H9 (cell line): ENCODE measurements at regions not wholly inside any gene's neighbourhood (a gene's known extent, or its start where the extent isn't known, plus 50 kb on each side); places are given as distances from the start of the nearest gene placed in this dataset.
A peak's percentile ranks its signal among the peaks of the same experiment; 100 is the strongest.

Experiments used
- DNase-seq: peaks from one replicate; pipeline ENCODE4 v3.0.0-alpha.2; 2017
- H2AFZ ChIP-seq: one replicate; pipeline ENCODE4 v1.6.1; 2013; ENCODE audit warnings: mild to moderate bottlenecking, low read length, control low read depth, moderate library complexity
- H2AK5ac ChIP-seq: 2 replicates; pipeline ENCODE4 v1.6.1; 2013; ENCODE audit warnings: low read length, control low read depth, mixed read lengths; ENCODE audit not compliant: insufficient read length
- H2BK120ac ChIP-seq: one replicate; pipeline ENCODE4 v1.6.1; 2013; ENCODE audit warnings: low read depth, mild to moderate bottlenecking, low read length, control low read depth, inconsistent platforms; ENCODE audit not compliant: poor library complexity, severe bottlenecking
- H2BK12ac ChIP-seq: 2 replicates; pipeline ENCODE4 v1.6.1; 2013; ENCODE audit warnings: low read length, control low read depth, mixed read lengths, low read depth; ENCODE audit not compliant: insufficient read length
- H2BK15ac ChIP-seq: 2 replicates; pipeline ENCODE4 v1.6.1; 2013; ENCODE audit warnings: low read depth, low read length, control low read depth
- H2BK20ac ChIP-seq: one replicate; pipeline ENCODE4 v1.6.1; 2013; ENCODE audit warnings: low read depth, mild to moderate bottlenecking, low read length, control low read depth, inconsistent platforms; ENCODE audit not compliant: poor library complexity, severe bottlenecking
- H2BK5ac ChIP-seq: 2 replicates; pipeline ENCODE4 v1.6.1; 2013; ENCODE audit warnings: low read length, control low read depth, mixed read lengths; ENCODE audit not compliant: insufficient read length
- H3K14ac ChIP-seq: 2 replicates; pipeline ENCODE4 v1.6.1; 2013; ENCODE audit warnings: low read length, control low read depth; ENCODE audit not compliant: insufficient read depth
- H3K18ac ChIP-seq: 2 replicates; pipeline ENCODE4 v1.6.1; 2013; ENCODE audit warnings: low read depth, mild to moderate bottlenecking, mixed read lengths, low read length, control low read depth; ENCODE audit not compliant: insufficient read length
- H3K23ac ChIP-seq: 2 replicates; pipeline ENCODE4 v1.6.1; 2013; ENCODE audit warnings: low read length, control low read depth, mixed read lengths, low read depth; ENCODE audit not compliant: insufficient read length
- H3K23me2 ChIP-seq: 2 replicates; pipeline ENCODE4 v1.6.1; 2013; ENCODE audit warnings: low read depth, mild to moderate bottlenecking, mixed read lengths, low read length, control low read depth; ENCODE audit not compliant: insufficient read length, poor library complexity, severe bottlenecking
- H3K27ac ChIP-seq: 2 replicates; pipeline ENCODE4 v1.5.1; 2013; ENCODE audit warnings: low read length, control low read depth, mixed read lengths, low read depth; ENCODE audit not compliant: insufficient read length
- H3K27me3 ChIP-seq: 2 replicates; pipeline ENCODE4 v1.6.1; 2013; ENCODE audit warnings: low read length, control low read depth, inconsistent platforms; ENCODE audit not compliant: insufficient read depth
- H3K4ac ChIP-seq: 2 replicates; pipeline ENCODE4 v1.6.1; 2013; ENCODE audit warnings: low read depth, mild to moderate bottlenecking, control low read depth, inconsistent platforms, low read length, moderate library complexity
- H3K4me1 ChIP-seq: 2 replicates; pipeline ENCODE4 v1.6.1; 2013; ENCODE audit warnings: low read length, control low read depth, inconsistent platforms; ENCODE audit not compliant: insufficient read depth
- H3K4me2 ChIP-seq: 2 replicates; pipeline ENCODE4 v1.6.1; 2013; ENCODE audit warnings: low read length, control low read depth, mixed read lengths; ENCODE audit not compliant: insufficient read length, insufficient read depth
- H3K56ac ChIP-seq: 2 replicates; pipeline ENCODE4 v1.6.1; 2013; ENCODE audit warnings: low read depth, mild to moderate bottlenecking, mixed read lengths, low read length, control low read depth; ENCODE audit not compliant: insufficient read length
- H3K79me1 ChIP-seq: 2 replicates; pipeline ENCODE4 v1.6.1; 2013; ENCODE audit warnings: low read depth, mild to moderate bottlenecking, moderate library complexity, low read length, control low read depth, inconsistent platforms; ENCODE audit not compliant: insufficient read depth, poor library complexity, severe bottlenecking
- H3K79me2 ChIP-seq: 2 replicates; pipeline ENCODE4 v1.6.1; 2013; ENCODE audit warnings: low read length, control low read depth, inconsistent platforms; ENCODE audit not compliant: insufficient read depth
- H3K9ac ChIP-seq: 2 replicates; pipeline ENCODE4 v1.6.1; 2013; ENCODE audit warnings: low read length, control low read depth, mixed read lengths; ENCODE audit not compliant: insufficient read length; ENCODE audit errors: extremely low read depth
- H3K9me3 ChIP-seq: one replicate; pipeline ENCODE4 v1.6.1; 2013; ENCODE audit warnings: low read depth, low read length, inconsistent platforms; ENCODE audit not compliant: control insufficient read depth
- H3T11ph ChIP-seq: one replicate; pipeline ENCODE4 v1.6.1; 2013; ENCODE audit warnings: mild to moderate bottlenecking, low read length, control low read depth, inconsistent platforms
- H4K20me1 ChIP-seq: one replicate; pipeline ENCODE4 v1.6.1; 2013; ENCODE audit not compliant: control insufficient read depth, insufficient read length, insufficient read depth
- H4K5ac ChIP-seq: 2 replicates; pipeline ENCODE4 v1.6.1; 2013; ENCODE audit warnings: low read depth, mild to moderate bottlenecking, mixed read lengths, low read length, control low read depth; ENCODE audit not compliant: insufficient read length
- H4K8ac ChIP-seq: replicated peaks from 2 replicates; pipeline ENCODE4 v1.6.1; 2013; ENCODE audit warnings: low read length, control low read depth, mixed read lengths, low read depth; ENCODE audit not compliant: insufficient read length
- H4K91ac ChIP-seq: 2 replicates; pipeline ENCODE4 v1.6.1; 2013; ENCODE audit warnings: low read depth, mild to moderate bottlenecking, moderate library complexity, mixed read lengths, low read length, control low read depth; ENCODE audit not compliant: insufficient read length
- H3K27ac Mint-ChIP-seq, 3 experiments: 2 replicates in 2 of 3; 3 replicates in 1 of 3; pipeline ENCODE4 v1.8.0; 2020 to 2021; ENCODE audit warnings: mixed read lengths in 3 of 3, mild to moderate bottlenecking in 1 of 3, moderate library complexity in 1 of 3
- H3K27me3 Mint-ChIP-seq: 2 replicates; pipeline ENCODE4 v1.8.0; 2021; ENCODE audit warnings: low read depth, mild to moderate bottlenecking, moderate library complexity, mixed read lengths
- H3K36me3 Mint-ChIP-seq, 3 experiments: 2 replicates in 2 of 3; 3 replicates in 1 of 3; pipeline ENCODE4 v1.8.0; 2020 to 2021; ENCODE audit warnings: low read depth in 3 of 3, mixed read lengths in 3 of 3; ENCODE audit not compliant: insufficient read depth in 1 of 3
- H3K4me1 Mint-ChIP-seq, 2 experiments: 2 replicates each; pipeline ENCODE4 v1.8.0; 2020; ENCODE audit warnings: mixed read lengths in 2 of 2
- H3K4me3 Mint-ChIP-seq, 2 experiments: 2 replicates in 1 of 2; 3 replicates in 1 of 2; pipeline ENCODE4 v1.8.0; 2020 to 2021; ENCODE audit warnings: mild to moderate bottlenecking in 2 of 2, mixed read lengths in 2 of 2, moderate library complexity in 1 of 2
- H3K9me3 Mint-ChIP-seq, 2 experiments: 2 replicates in 1 of 2; 3 replicates in 1 of 2; pipeline ENCODE4 v1.8.0; 2020; ENCODE audit warnings: mild to moderate bottlenecking in 2 of 2, mixed read lengths in 2 of 2, moderate library complexity in 1 of 2
- WGBS: extraction: QIAGEN DNeasy Blood & Tissue Kit; methylation state at CpG from one replicate; pipeline ENCODE4 v1.1.7; 2013; ENCODE audit warnings: missing lambda C conversion rate, low lambda C conversion rate, mixed read lengths; ENCODE audit not compliant: insufficient read length; ENCODE audit errors: extremely low coverage; 5-methylcytosine and 5-hydroxymethylcytosine counted together
- TF ChIP-seq, protein P1 (sequence below): fragments of 200-600 bp; sonication (generic); conservative IDR thresholded peaks from 3 replicates; pipeline ENCODE4 v1.8.0; 2021; ENCODE audit warnings: antibody characterized with exemption, mild to moderate bottlenecking

DNA sequence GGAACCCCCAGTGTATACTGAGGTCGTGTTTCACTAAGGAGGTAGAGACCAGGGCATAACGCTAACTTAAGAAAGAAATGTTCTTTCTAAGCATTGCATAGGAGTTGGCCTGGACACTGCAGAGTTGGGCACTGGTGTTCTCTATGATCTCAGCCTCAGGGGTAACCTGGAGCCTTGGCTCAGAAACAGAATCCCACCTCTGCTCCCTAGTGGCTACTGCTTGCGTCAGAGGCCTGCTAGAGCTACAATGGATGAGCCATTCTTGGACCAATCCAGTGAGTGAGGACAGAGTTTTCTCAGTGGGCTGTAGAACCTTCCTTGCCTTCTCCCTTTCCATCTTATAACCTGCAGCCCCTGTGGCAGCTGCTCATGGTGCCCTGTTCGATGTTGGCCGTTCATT lies 324.4 kb upstream of the CELF4 start:
- Histone ChIP-seq H3K27me3 (no peaks in the 10 kb centered on the region), H2BK12ac (no peak overlapping the region), H3K9ac (no peak overlapping the region), H3K18ac (no peak overlapping the region), H2BK15ac (no peak overlapping the region), H3K79me2 (no peaks in the 10 kb centered on the region), H2BK20ac (no peak overlapping the region), H3K56ac (no peak overlapping the region), H2AFZ (no peak overlapping the region), H3K79me1 (no peaks in the 10 kb centered on the region), H3K4me2 (no peak overlapping the region), H3K4me1 (no peaks in the 10 kb centered on the region), H3T11ph (no peak overlapping the region), H3K23me2 (no peaks in the 10 kb centered on the region), H3K4ac (no peak overlapping the region), H4K91ac (no peak overlapping the region), H3K9me3 (no peaks in the 10 kb centered on the region), H4K8ac (no peak overlapping the region), H3K14ac (no peak overlapping the region), H3K23ac (no peak overlapping the region), H2BK5ac (no peak overlapping the region), H2AK5ac (no peak overlapping the region), H3K27ac (no peak overlapping the region), H4K5ac (no peak overlapping the region), H2BK120ac (no peak overlapping the region), H4K20me1 (no peaks in the 10 kb centered on the region)
- Mint-ChIP-seq H3K4me1 (no peaks in the 10 kb centered on the region), H3K4me3 (no peak overlapping the region), H3K9me3 (no peaks in the 10 kb centered on the region), H3K27me3 (no peaks in the 10 kb centered on the region), H3K36me3 (no peaks in the 10 kb centered on the region), H3K27ac (no peak overlapping the region)
- TF ChIP-seq, protein P1, sequence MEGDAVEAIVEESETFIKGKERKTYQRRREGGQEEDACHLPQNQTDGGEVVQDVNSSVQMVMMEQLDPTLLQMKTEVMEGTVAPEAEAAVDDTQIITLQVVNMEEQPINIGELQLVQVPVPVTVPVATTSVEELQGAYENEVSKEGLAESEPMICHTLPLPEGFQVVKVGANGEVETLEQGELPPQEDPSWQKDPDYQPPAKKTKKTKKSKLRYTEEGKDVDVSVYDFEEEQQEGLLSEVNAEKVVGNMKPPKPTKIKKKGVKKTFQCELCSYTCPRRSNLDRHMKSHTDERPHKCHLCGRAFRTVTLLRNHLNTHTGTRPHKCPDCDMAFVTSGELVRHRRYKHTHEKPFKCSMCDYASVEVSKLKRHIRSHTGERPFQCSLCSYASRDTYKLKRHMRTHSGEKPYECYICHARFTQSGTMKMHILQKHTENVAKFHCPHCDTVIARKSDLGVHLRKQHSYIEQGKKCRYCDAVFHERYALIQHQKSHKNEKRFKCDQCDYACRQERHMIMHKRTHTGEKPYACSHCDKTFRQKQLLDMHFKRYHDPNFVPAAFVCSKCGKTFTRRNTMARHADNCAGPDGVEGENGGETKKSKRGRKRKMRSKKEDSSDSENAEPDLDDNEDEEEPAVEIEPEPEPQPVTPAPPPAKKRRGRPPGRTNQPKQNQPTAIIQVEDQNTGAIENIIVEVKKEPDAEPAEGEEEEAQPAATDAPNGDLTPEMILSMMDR, result peak; percentile 50
- peak; percentile 49 for DNase-seq
- no CpG with 5 or more reads among the region's 5 CpGs for WGBS
